T47D (cell line): ENCODE measurements at regions not wholly inside any gene's neighbourhood (a gene's known extent, or its start where the extent isn't known, plus 50 kb on each side); places are given as distances from the start of the nearest gene placed in this dataset.

ENCODE experiments used
- DNase-seq, 2 experiments: peaks; one replicate each; pipeline versions ENCODE4 v3.0.0 to v3.0.0-alpha.2; 2011 to 2012; ENCODE audit warnings: low read depth in 1 of 2, low spot score in 1 of 2
- JUND ChIP-seq: IDR thresholded peaks from 2 replicates; pipeline ENCODE4 v1.6.1; 2012; ENCODE audit warnings: low read depth
- in situ Hi-C: cut with HindIII; loops from 2 replicates; pipeline ENCODE4 v1.10.0; 2016; ENCODE audit warnings: low sequenced_read_pairs, low pct_unique_long_range_greater_than_20kb

DNA sequence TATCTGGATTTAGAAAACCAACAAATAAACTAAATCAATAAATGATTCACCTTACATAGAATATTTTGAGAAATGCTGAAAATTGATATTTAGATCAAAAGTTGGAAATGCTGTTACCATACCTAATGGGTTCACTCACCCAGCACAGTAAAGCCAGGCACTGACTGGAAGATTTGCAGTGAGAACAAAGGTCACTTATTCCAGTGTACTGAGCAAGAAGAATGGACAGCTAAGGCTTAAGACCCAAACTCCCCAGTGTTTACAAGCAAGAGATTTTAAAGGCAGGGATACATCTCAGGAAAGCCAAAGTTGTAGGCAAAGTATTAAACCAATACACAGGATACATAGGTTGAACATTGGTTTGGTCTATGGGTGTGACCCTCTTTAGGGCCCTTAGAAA is 523.9 kb upstream of the PCDH9 start:
- in situ Hi-C loops = no loop called here
- no peak for TF ChIP-seq JUND
- no peak for DNase-seq

GRCh38 chr13:67752759-67753158 is 522.6 kb upstream of the PCDH9 start:
- DNase-seq = no peak
- TF ChIP-seq JUND = no peak
- in situ Hi-C loops = no loop called here

- in situ Hi-C loops = no loop called here
- no peak for DNase-seq
These were observed 512.3 kb upstream of the PCDH9 start for GRCh38 chr13:67742478-67742877.

GRCh38 chr13:67740871-67741535 is 510.9 kb upstream of the PCDH9 start:
- in situ Hi-C loops = no loop called here
- TF ChIP-seq JUND = no peak
- DNase-seq = no peak

More at GRCh38 chr13:67742478-67742877, 512.3 kb upstream of the PCDH9 start:
- TF ChIP-seq JUND = no peak

DNA sequence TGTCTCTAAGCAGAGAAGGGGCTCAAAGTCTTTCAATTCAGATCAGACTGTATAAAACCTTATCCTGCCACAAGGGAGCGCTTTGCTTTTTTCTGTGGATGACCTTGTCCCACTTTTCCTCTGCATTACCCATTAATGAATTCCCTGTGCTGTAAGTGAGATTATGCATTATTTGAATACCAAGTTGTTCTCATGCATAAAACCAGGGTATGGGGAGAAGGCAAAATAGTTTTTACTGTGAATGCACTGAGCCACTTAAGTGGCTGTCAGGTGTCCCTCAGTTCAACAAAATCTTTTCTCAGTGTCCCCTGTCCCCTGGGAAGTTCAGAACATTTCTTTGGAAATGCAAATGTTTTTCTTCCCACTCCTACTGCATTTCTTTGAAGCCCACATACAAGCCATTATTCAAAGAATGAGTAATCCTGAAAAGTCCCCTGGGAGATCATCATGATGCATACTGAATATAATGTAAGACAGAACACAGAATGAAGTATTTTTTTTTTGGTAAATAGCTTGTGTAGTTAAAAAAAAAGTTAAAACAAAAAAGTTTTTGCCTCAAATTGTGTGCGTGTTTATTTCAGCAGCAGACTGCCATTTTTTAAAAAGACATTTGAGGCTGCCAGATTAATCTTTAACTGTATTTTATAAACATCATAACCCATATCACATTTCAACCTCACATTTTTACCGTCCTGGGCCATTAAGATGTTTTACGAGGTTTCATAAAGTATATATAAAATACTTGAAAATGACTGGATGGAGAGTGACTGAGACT is 506.7 kb upstream of the PCDH9 start:
- peak in 1 of 2 experiments; percentile 56 for DNase-seq
- in situ Hi-C loops = no loop called here
- TF ChIP-seq JUND = no peak

- DNase-seq = no peak
- TF ChIP-seq JUND = no peak
- in situ Hi-C loops = no loop called here
These were observed 505.5 kb upstream of the PCDH9 start for GRCh38 chr13:67735651-67736050.

- peak in 1 of 2 experiments; percentile 49 for DNase-seq
- no peak for TF ChIP-seq JUND
- in situ Hi-C loops = no loop called here
These were observed 496.8 kb upstream of the PCDH9 start for GRCh38 chr13:67726979-67727378.

- TF ChIP-seq JUND = no peak
- in situ Hi-C loops = no loop called here
- DNase-seq = no peak
These were observed 495.9 kb upstream of the PCDH9 start for GRCh38 chr13:67725999-67726398.

DNA sequence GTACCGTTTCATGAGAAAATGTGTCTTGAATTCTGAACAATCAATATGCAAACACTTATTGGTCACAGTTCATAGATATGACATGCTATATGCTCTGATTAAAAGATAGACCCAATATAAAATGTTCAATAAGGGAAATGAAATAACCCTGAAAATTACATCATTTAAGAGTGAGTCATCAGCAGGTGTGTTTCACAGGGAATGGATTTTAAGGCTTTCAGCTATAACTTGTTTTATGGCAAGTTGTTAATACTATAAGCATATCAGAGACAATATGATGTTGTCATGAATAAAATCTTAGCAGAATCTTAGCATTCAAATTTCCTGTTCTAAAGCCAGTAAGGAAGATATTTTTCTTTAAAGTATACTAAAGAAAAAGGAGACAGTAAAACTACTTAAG is 483.4 kb upstream of the PCDH9 start:
- in situ Hi-C loops = no loop called here
- no peak for DNase-seq
- no peak for TF ChIP-seq JUND

DNA sequence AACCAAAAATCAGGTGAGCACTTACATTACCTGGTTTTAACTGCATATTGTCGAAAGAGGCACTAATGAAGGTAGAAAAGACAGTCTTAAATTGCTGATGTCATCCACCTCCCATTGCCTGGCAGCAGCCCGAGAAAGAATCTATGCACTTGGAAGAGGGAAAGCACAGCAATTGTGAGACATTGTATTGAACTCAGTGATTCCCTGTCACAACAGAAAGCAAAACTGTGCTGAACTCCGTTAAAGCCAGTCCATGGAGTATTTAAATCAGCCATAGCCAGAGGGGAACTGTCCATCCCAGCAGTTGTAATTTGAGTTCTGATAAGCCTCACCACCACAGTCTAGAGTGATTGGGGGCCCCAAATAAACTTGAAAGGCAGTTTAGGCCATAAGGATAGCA is 466.6 kb upstream of the PCDH9 start:
- in situ Hi-C loops = no loop called here
- no peak for TF ChIP-seq JUND
- DNase-seq = no peak

DNA sequence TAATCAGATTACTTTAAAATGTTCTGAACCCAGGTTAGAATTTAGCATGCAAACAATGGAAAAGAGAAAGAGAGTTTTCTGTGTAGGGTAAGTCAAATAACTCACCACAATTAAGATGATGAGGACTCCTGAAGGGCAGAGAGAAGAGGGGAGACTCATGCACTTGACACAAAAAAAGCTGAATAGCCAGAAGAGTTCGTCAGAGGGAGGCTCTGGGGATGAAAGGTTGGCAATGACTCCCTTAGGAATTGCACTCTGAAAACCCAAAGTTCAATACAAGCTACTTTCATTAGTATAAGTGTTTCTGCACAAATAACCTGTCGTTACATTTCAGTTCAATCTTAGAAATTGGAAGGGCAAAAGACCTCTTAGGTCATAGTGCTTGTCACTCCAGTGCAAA is 434.4 kb upstream of the PCDH9 start:
- in situ Hi-C loops = no loop called here
- TF ChIP-seq JUND = no peak
- no peak for DNase-seq

DNA sequence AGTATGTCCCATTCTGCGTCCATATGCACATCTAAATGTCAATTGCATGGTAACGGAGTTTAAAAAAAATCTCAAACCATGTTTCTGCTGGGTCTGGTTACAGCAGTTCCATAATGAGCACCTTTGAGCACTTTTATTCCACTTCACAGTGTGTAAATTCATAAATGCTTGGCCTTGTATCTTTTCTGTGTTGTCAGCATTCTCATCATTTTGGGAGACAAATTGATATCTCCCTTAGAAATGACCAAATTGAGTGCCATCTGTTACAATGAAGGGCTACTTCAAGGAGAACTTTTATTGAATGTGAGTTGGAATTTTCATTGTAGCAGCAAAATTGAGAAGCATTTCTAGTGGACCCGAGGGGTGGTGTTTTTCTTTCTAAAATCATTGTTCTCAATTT is 432.9 kb upstream of the PCDH9 start:
- TF ChIP-seq JUND = no peak
- DNase-seq = no peak
- in situ Hi-C loops = no loop called here

DNA sequence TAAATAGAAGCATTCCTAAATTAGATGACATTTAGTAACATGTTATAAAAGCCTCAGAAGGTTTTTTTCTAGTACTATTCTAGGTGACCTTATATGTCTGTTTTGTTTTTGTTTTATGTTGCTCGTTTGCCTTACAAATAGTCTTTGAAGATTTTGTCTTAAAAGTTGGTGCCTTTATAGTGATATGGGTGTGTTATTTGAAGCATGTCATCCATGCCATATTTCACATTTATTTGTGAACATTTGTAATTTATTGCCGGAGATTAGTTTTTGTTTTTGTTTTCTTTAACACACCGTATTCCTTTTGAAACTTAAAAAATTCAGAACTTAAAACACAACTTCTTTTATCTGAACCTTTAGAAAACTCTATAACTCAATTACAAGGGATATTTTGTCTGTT is 422.8 kb upstream of the PCDH9 start:
- in situ Hi-C loops = no loop called here
- no peak for TF ChIP-seq JUND
- no peak for DNase-seq
